Adrenal gland (tissue), 5 donors: ENCODE measurements at regions not wholly inside any gene's neighbourhood (a gene's known extent, or its start where the extent isn't known, plus 50 kb on each side); places are given as distances from the start of the nearest gene placed in this dataset.

Experiments used
- POLR2A ChIP-seq, 2 donors: fragments of 450-650 bp; IDR thresholded peaks; one replicate each; pipeline ENCODE4 v1.6.1; 2017; ENCODE audit warnings: antibody characterized with exemption in 2 of 2, mild to moderate bottlenecking in 2 of 2, moderate library complexity in 1 of 2
- TF ChIP-seq, protein P1 (sequence below), 6 experiments: fragments of 450-650 bp in 4 of 6; fragments of 200-600 bp in 2 of 6; sonication (generic) in 1 of 6; IDR thresholded peaks; 1 replicate in 5 of 6; 2 replicates in 1 of 6; pipeline versions ENCODE4 v1.5.1 to v1.8.0; 2016 to 2021; ENCODE audit warnings: antibody characterized with exemption in 6 of 6, mild to moderate bottlenecking in 2 of 6, moderate library complexity in 1 of 6
- donor health status: DM: no; HTN: no; CAD: no.

DNA sequence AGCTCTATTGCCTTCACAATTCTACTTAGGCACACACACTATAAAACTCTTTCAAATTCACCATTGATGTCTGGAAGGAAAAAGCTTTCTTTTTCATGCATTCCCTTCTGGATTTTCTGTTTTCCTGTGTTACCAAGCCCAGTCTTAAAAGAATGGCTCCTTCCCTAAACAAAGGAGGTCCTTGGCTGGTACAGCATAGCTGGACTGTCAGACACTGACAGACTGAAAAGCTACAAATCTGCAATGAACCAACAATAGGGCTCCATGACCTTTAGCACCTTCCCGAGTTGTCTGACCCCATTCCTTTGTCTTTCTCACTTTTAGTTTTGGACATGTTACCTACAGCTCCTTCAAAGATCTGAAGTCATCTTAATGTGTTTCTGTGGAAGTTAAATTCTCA is 382.5 kb downstream of the TMEM161B start:
- TF ChIP-seq, protein P1, sequence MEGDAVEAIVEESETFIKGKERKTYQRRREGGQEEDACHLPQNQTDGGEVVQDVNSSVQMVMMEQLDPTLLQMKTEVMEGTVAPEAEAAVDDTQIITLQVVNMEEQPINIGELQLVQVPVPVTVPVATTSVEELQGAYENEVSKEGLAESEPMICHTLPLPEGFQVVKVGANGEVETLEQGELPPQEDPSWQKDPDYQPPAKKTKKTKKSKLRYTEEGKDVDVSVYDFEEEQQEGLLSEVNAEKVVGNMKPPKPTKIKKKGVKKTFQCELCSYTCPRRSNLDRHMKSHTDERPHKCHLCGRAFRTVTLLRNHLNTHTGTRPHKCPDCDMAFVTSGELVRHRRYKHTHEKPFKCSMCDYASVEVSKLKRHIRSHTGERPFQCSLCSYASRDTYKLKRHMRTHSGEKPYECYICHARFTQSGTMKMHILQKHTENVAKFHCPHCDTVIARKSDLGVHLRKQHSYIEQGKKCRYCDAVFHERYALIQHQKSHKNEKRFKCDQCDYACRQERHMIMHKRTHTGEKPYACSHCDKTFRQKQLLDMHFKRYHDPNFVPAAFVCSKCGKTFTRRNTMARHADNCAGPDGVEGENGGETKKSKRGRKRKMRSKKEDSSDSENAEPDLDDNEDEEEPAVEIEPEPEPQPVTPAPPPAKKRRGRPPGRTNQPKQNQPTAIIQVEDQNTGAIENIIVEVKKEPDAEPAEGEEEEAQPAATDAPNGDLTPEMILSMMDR (IDR thresholded peaks at IDR 0.05): no peak
- TF ChIP-seq POLR2A (IDR thresholded peaks at IDR 0.05): no peak
